Liver (tissue), 8 donors: ENCODE measurements at regions not wholly inside any gene's neighbourhood (a gene's known extent, or its start where the extent isn't known, plus 50 kb on each side); places are given as distances from the start of the nearest gene placed in this dataset.
"Not testable (repeated sequence)": the region's sequence is repeated elsewhere in the genome, so short reads cannot be mapped to it uniquely, and the experiment has no call there.

ENCODE experiments used
- DNase-seq: peaks from one replicate; pipeline ENCODE4 v3.0.0-alpha.2; 2017; ENCODE audit warnings: low spot score
- H3K27ac ChIP-seq, 2 donors: one replicate each; pipeline ENCODE4 v1.7.0; 2013; ENCODE audit warnings: inconsistent platforms in 2 of 2, low read length in 2 of 2, control low read depth in 1 of 2, low read depth in 1 of 2, mild to moderate bottlenecking in 1 of 2
- H3K27me3 ChIP-seq, 4 donors: one replicate each; pipeline versions ENCODE4 v1.6.1 to v1.7.0; 2013; ENCODE audit warnings: low read length in 3 of 4, inconsistent platforms in 1 of 4, mild to moderate bottlenecking in 1 of 4, moderate library complexity in 1 of 4; ENCODE audit not compliant: control insufficient read depth in 4 of 4, insufficient read depth in 4 of 4
- H3K36me3 ChIP-seq, 4 donors: one replicate each; pipeline versions ENCODE4 v1.6.1 to v1.7.0; 2013; ENCODE audit warnings: low read length in 3 of 4, mild to moderate bottlenecking in 3 of 4, low read depth in 1 of 4, moderate library complexity in 1 of 4; ENCODE audit not compliant: control insufficient read depth in 4 of 4, insufficient read depth in 3 of 4
- H3K4me1 ChIP-seq, 4 donors: one replicate each; pipeline versions ENCODE4 v1.6.1 to v1.7.0; 2013; ENCODE audit warnings: low read length in 3 of 4, mild to moderate bottlenecking in 3 of 4, moderate library complexity in 1 of 4; ENCODE audit not compliant: control insufficient read depth in 4 of 4, insufficient read depth in 4 of 4
- H3K4me3 ChIP-seq, 3 donors: one replicate each; pipeline versions ENCODE4 v1.6.1 to v1.7.0; 2013; ENCODE audit warnings: low read length in 3 of 3, control low read depth in 1 of 3, low read depth in 1 of 3, mild to moderate bottlenecking in 1 of 3
- H3K9ac ChIP-seq, 2 donors: one replicate each; pipeline ENCODE4 v1.7.0; 2013; ENCODE audit warnings: low read length in 2 of 2, mild to moderate bottlenecking in 2 of 2, moderate library complexity in 2 of 2, control low read depth in 1 of 2, low read depth in 1 of 2
- H3K9me3 ChIP-seq, 4 donors: one replicate each; pipeline versions ENCODE4 v1.6.1 to v1.7.0; 2013; ENCODE audit warnings: low read length in 3 of 4; ENCODE audit not compliant: control insufficient read depth in 4 of 4
- CTCF ChIP-seq: fragments of 150-350 bp; IDR thresholded peaks from 2 replicates; pipeline ENCODE4 v1.5.1; 2017; ENCODE audit warnings: improper control_type of control experiment, low read depth, low read length; ENCODE audit not compliant: missing input control
- EGR1 ChIP-seq, 2 donors: IDR thresholded peaks; 2 replicates each; pipeline ENCODE4 v1.6.1; 2016 to 2018; ENCODE audit warnings: antibody characterized with exemption in 2 of 2, low read depth in 2 of 2
- FOXA2 ChIP-seq: IDR thresholded peaks from 2 replicates; pipeline ENCODE4 v1.6.1; 2016; ENCODE audit warnings: antibody characterized with exemption
- GABPA ChIP-seq, 2 donors: IDR thresholded peaks in 1 of 2; conservative IDR thresholded peaks in 1 of 2; 2 replicates each; pipeline ENCODE4 v1.6.1; 2016; ENCODE audit warnings: antibody characterized with exemption in 2 of 2, mild to moderate bottlenecking in 1 of 2, moderate library complexity in 1 of 2
- HNF4A ChIP-seq, 2 donors: conservative IDR thresholded peaks; 2 replicates each; pipeline ENCODE4 v1.6.1; 2016; ENCODE audit warnings: antibody characterized with exemption in 2 of 2, mild to moderate bottlenecking in 2 of 2
- HNF4G ChIP-seq: IDR thresholded peaks from 2 replicates; pipeline ENCODE4 v1.6.1; 2016; ENCODE audit warnings: antibody characterized with exemption
- JUND ChIP-seq, 2 donors: IDR thresholded peaks; 2 replicates each; pipeline ENCODE4 v1.6.1; 2016; ENCODE audit warnings: antibody characterized with exemption in 2 of 2
- NR2F2 ChIP-seq: IDR thresholded peaks from 2 replicates; pipeline ENCODE4 v1.6.1; 2016; ENCODE audit warnings: antibody characterized with exemption
- RAD21 ChIP-seq, 2 donors: IDR thresholded peaks; 2 replicates each; pipeline ENCODE4 v1.6.1; 2016; ENCODE audit warnings: antibody characterized with exemption in 2 of 2, mild to moderate bottlenecking in 2 of 2
- SP1 ChIP-seq: IDR thresholded peaks from 2 replicates; pipeline ENCODE4 v1.6.1; 2018; ENCODE audit warnings: antibody characterized with exemption, mild to moderate bottlenecking
- TAF1 ChIP-seq: conservative IDR thresholded peaks from 2 replicates; pipeline ENCODE4 v1.6.1; 2016; ENCODE audit warnings: antibody characterized with exemption, mild to moderate bottlenecking
- WGBS: extraction: QIAGEN DNeasy Blood & Tissue Kit; methylation state at CpG from one replicate; pipeline ENCODE4 v1.1.7; 2013; 5-methylcytosine and 5-hydroxymethylcytosine counted together
- TF ChIP-seq, protein P1 (sequence below): IDR thresholded peaks from 2 replicates; pipeline ENCODE4 v1.6.1; 2016; ENCODE audit warnings: antibody characterized with exemption
- TF ChIP-seq, protein P2 (sequence below): IDR thresholded peaks from 2 replicates; pipeline ENCODE4 v1.6.1; 2016; ENCODE audit warnings: antibody characterized with exemption
- TF ChIP-seq, protein P3 (sequence below): IDR thresholded peaks from 2 replicates; pipeline ENCODE4 v1.6.1; 2016; ENCODE audit warnings: antibody characterized with exemption
- TF ChIP-seq, protein P4 (sequence below): IDR thresholded peaks from 2 replicates; pipeline ENCODE4 v1.6.1; 2016; ENCODE audit warnings: antibody characterized with exemption, mild to moderate bottlenecking
- donor health status: healthy.
- donor health status: healthy.
- donor health status: healthy.
- donor health status: healthy.
- donor health status: healthy.

DNA sequence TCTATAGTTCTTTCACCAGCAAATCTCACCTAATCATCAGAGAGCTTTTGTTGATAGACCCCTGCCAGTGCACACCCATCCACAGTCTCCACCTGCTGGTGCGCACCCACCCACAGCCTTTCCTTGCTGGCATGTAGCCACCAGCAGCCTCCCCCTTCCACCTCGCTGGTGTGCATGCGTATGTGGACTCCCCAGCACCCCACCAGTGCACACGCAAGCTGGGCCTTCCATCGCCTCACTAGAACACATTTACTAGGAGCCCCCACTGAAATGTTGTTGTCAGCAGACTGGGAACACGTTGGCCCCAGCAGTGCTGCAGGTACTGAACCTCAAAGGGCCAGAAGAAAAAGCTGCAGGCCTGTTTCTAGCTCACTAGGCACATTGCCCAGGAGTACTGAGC, 104.9 kb upstream of the ZWINT start:
- Histone ChIP-seq H3K4me1 (no peaks in the 10 kb centered on the region), H3K27me3 (no peaks in the 10 kb centered on the region), H3K36me3 (no peaks in the 10 kb centered on the region), H3K4me3 (no peak overlapping the region), H3K27ac (no peak overlapping the region), H3K9me3 (no peaks in the 10 kb centered on the region), H3K9ac (no peak overlapping the region)
- DNase-seq: no peak
- 78% methylated on average over 6 of the region's 6 CpGs for WGBS
- TF ChIP-seq HNF4A (conservative IDR thresholded peaks at IDR 0.05): no peak
- TF ChIP-seq, protein P1, sequence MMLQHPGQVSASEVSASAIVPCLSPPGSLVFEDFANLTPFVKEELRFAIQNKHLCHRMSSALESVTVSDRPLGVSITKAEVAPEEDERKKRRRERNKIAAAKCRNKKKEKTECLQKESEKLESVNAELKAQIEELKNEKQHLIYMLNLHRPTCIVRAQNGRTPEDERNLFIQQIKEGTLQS: no peak
- TF ChIP-seq EGR1 (IDR thresholded peaks at IDR 0.05; ENCODE audit: low read depth in 2 of 2): no peak
- no peak for TF ChIP-seq JUND (IDR thresholded peaks at IDR 0.05)
- TF ChIP-seq, protein P2, sequence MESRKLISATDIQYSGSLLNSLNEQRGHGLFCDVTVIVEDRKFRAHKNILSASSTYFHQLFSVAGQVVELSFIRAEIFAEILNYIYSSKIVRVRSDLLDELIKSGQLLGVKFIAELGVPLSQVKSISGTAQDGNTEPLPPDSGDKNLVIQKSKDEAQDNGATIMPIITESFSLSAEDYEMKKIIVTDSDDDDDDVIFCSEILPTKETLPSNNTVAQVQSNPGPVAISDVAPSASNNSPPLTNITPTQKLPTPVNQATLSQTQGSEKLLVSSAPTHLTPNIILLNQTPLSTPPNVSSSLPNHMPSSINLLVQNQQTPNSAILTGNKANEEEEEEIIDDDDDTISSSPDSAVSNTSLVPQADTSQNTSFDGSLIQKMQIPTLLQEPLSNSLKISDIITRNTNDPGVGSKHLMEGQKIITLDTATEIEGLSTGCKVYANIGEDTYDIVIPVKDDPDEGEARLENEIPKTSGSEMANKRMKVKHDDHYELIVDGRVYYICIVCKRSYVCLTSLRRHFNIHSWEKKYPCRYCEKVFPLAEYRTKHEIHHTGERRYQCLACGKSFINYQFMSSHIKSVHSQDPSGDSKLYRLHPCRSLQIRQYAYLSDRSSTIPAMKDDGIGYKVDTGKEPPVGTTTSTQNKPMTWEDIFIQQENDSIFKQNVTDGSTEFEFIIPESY: no peak
- no peak for TF ChIP-seq CTCF
- TF ChIP-seq FOXA2: no peak
- TF ChIP-seq, protein P3, sequence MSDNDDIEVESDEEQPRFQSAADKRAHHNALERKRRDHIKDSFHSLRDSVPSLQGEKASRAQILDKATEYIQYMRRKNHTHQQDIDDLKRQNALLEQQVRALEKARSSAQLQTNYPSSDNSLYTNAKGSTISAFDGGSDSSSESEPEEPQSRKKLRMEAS: no peak
- no peak for TF ChIP-seq GABPA (IDR thresholded peaks at IDR 0.05 in 1 of 2, conservative IDR thresholded peaks at IDR 0.05 in 1 of 2)
- no peak for TF ChIP-seq NR2F2
- TF ChIP-seq RAD21 (IDR thresholded peaks at IDR 0.05): no peak
- TF ChIP-seq SP1: no peak

DNA sequence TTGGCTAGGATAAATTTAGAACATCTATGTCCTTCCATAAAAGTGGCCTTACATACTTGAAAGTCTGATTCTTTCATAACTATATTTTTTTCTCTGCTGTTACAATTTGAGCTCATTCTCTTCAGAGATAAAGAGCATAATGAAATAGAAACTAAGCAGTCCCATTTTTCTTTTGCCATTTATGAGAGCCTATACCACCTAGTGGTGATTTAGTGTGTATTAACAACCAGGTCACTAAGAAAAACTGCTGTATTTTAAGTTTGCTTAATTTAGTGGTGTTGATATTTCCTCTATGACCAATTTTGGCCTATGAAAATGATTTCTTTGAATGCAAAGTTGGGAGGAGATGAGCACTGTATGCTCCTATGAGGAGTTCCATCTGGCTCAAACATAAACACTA, 88.7 kb upstream of the ZWINT start:
- Histone ChIP-seq H3K4me3 (no peak overlapping the region), H3K4me1 (no peaks in the 10 kb centered on the region), H3K27me3 (no peaks in the 10 kb centered on the region), H3K9me3 (no peaks in the 10 kb centered on the region), H3K27ac (no peak overlapping the region), H3K9ac (no peak overlapping the region), H3K36me3 (no peaks in the 10 kb centered on the region)
- TF ChIP-seq NR2F2 (no peak), HNF4G (no peak), RAD21 (IDR thresholded peaks at IDR 0.05) (peak in 1 of 2 donors; percentile 11), HNF4A (conservative IDR thresholded peaks at IDR 0.05) (no peak), FOXA2 (no peak), TAF1 (no peak), EGR1 (IDR thresholded peaks at IDR 0.05; ENCODE audit: low read depth in 2 of 2) (no peak)
- TF ChIP-seq, protein P4, sequence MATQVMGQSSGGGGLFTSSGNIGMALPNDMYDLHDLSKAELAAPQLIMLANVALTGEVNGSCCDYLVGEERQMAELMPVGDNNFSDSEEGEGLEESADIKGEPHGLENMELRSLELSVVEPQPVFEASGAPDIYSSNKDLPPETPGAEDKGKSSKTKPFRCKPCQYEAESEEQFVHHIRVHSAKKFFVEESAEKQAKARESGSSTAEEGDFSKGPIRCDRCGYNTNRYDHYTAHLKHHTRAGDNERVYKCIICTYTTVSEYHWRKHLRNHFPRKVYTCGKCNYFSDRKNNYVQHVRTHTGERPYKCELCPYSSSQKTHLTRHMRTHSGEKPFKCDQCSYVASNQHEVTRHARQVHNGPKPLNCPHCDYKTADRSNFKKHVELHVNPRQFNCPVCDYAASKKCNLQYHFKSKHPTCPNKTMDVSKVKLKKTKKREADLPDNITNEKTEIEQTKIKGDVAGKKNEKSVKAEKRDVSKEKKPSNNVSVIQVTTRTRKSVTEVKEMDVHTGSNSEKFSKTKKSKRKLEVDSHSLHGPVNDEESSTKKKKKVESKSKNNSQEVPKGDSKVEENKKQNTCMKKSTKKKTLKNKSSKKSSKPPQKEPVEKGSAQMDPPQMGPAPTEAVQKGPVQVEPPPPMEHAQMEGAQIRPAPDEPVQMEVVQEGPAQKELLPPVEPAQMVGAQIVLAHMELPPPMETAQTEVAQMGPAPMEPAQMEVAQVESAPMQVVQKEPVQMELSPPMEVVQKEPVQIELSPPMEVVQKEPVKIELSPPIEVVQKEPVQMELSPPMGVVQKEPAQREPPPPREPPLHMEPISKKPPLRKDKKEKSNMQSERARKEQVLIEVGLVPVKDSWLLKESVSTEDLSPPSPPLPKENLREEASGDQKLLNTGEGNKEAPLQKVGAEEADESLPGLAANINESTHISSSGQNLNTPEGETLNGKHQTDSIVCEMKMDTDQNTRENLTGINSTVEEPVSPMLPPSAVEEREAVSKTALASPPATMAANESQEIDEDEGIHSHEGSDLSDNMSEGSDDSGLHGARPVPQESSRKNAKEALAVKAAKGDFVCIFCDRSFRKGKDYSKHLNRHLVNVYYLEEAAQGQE: no peak
- TF ChIP-seq, protein P2: no peak
- no peak for DNase-seq

DNA sequence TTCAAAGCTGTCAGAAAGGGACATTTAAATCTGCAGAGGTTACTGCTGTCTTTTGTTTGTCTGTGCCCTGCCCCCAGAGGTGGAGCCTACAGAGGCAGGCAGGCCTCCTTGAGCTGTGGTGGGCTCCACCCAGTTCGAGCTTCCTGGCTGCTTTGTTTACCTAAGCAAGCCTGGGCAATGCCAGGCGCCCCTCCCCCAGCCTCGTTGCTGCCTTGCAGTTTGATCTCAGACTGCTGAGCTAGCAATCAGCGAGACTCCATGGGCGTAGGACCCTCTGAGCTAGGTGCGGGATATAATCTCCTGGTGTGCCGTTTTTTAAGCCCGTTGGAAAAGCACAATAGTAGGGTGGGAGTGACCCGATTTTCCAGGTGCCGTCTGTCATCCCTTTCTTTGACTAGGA, 86.6 kb upstream of the ZWINT start:
- not testable (repeated sequence) for H3K36me3 ChIP-seq, H3K4me3 ChIP-seq, H3K27me3 ChIP-seq, DNase-seq, H3K4me1 ChIP-seq, H3K9ac ChIP-seq, H3K27ac ChIP-seq, H3K9me3 ChIP-seq
- WGBS: 81% methylated on average over 10 of the region's 10 CpGs

GRCh38 chr10:56441337-56441736, 80.3 kb upstream of the ZWINT start:
- not testable (repeated sequence) for H3K9ac ChIP-seq, H3K4me1 ChIP-seq, H3K27me3 ChIP-seq, H3K36me3 ChIP-seq, DNase-seq, H3K9me3 ChIP-seq, H3K27ac ChIP-seq, H3K4me3 ChIP-seq
- 50% methylated on average over 1 of the region's 1 CpG for WGBS
